Endothelial cell of umbilical vein (primary cell): ENCODE measurements at regions not wholly inside any gene's neighbourhood (a gene's known extent, or its start where the extent isn't known, plus 50 kb on each side); places are given as distances from the start of the nearest gene placed in this dataset.

Source experiments
- BruUV-seq: library from RNA; stranded (reverse); fragments of 400-500 nt; replicated peaks from 2 replicates; lab custom pipeline; 2021; lab: Mats Ljungman, UMichigan
- CTCF ChIA-PET: fragments of 300-600, 350-600 bp; sonication (Branson Sonifier 250); formaldehyde crosslinking; loops from one replicate; lab custom pipeline; 2021; ENCODE audit warnings: antibody characterized with exemption, inconsistent platforms; lab: Charles Lee
- POLR2A ChIA-PET: fragments of 300-600, 350-600 bp; sonication (Branson Sonifier 250); formaldehyde crosslinking; loops from one replicate; lab custom pipeline; 2021; ENCODE audit warnings: antibody characterized with exemption, inconsistent platforms; lab: Charles Lee
- DNase-seq: peaks from one replicate; pipeline ENCODE4 v3.0.0-alpha.2; 2011; ENCODE audit warnings: low read depth, low spot score
- FAIRE-seq: peaks from 2 replicates; lab custom pipeline; 2011; peaks lifted over from hg19 to GRCh38; lab: Jason Lieb, UNC
- H2AFZ ChIP-seq: 2 replicates; pipeline ENCODE4 v1.6.0; 2012; ENCODE audit warnings: low read depth, low read length, control low read depth, inconsistent platforms
- H3K27ac ChIP-seq: 2 replicates; pipeline ENCODE4 v1.5.1; 2011; ENCODE audit warnings: low read depth, mild to moderate bottlenecking, control low read depth, low read length, moderate library complexity; ENCODE audit not compliant: insufficient read depth
- H3K27me3 ChIP-seq, 2 experiments: 2 replicates each; pipeline versions ENCODE4 v1.6.0 to v1.6.1; 2011; ENCODE audit warnings: low read length in 2 of 2, mixed read lengths in 1 of 2; ENCODE audit not compliant: control insufficient read depth in 2 of 2, insufficient read depth in 2 of 2
- H3K36me3 ChIP-seq, 2 experiments: 2 replicates in 1 of 2; 3 replicates in 1 of 2; pipeline ENCODE4 v1.5.1; 2011; ENCODE audit warnings: low read length in 2 of 2, mild to moderate bottlenecking in 1 of 2, moderate library complexity in 1 of 2; ENCODE audit not compliant: control insufficient read depth in 2 of 2, insufficient read depth in 2 of 2; ENCODE audit errors: extremely low read depth in 1 of 2
- H3K4me1 ChIP-seq: 3 replicates; pipeline ENCODE4 v1.5.1; 2011; ENCODE audit warnings: mild to moderate bottlenecking, low read length; ENCODE audit not compliant: control insufficient read depth, insufficient read depth; ENCODE audit errors: extremely low read depth
- H3K4me2 ChIP-seq: 2 replicates; pipeline ENCODE4 v1.6.1; 2011; ENCODE audit warnings: low read length, control low read depth, mixed read lengths; ENCODE audit not compliant: insufficient read depth
- H3K4me3 ChIP-seq, 3 experiments: fragments of 200-600 bp in 1 of 3; sonication (generic), shearing (Covaris generic) in 1 of 3; replicated peaks in 1 of 3; 2 replicates each; pipeline ENCODE4 v1.5.1; 2011 to 2016; ENCODE audit warnings: control low read depth in 3 of 3, low read length in 3 of 3, mild to moderate bottlenecking in 2 of 3, inconsistent platforms in 1 of 3, low read depth in 1 of 3, moderate library complexity in 1 of 3; ENCODE audit not compliant: insufficient read depth in 1 of 3
- H3K79me2 ChIP-seq: 2 replicates; pipeline ENCODE4 v1.6.0; 2012; ENCODE audit warnings: low read length, inconsistent platforms; ENCODE audit not compliant: control insufficient read depth, insufficient read depth
- H3K9ac ChIP-seq: replicated peaks from 2 replicates; pipeline ENCODE3; 2011; ENCODE audit warnings: low read length, control low read depth; ENCODE audit not compliant: insufficient read depth; ENCODE audit errors: extremely low read depth
- H3K9me1 ChIP-seq: replicated peaks from 3 replicates; pipeline ENCODE4 v1.6.0; 2011; ENCODE audit warnings: mild to moderate bottlenecking, low read length; ENCODE audit not compliant: control insufficient read depth, insufficient read depth; ENCODE audit errors: extremely low read depth
- H3K9me3 ChIP-seq: replicated peaks from 2 replicates; pipeline ENCODE4 v1.5.1; 2012; ENCODE audit warnings: low read length, inconsistent platforms; ENCODE audit not compliant: control insufficient read depth, insufficient read depth
- H4K20me1 ChIP-seq: replicated peaks from 2 replicates; pipeline ENCODE3; 2011; ENCODE audit warnings: mild to moderate bottlenecking, low read length; ENCODE audit not compliant: control insufficient read depth, insufficient read depth; ENCODE audit errors: extremely low read depth
- CTCF ChIP-seq, 2 donors: IDR thresholded peaks; 1 replicate in 1 of 2; 2 replicates in 1 of 2; pipeline ENCODE4 v1.5.1; 2011; ENCODE audit warnings: low read length in 2 of 2, mild to moderate bottlenecking in 2 of 2, moderate library complexity in 2 of 2, control low read depth in 1 of 2, inconsistent platforms in 1 of 2, low read depth in 1 of 2; ENCODE audit not compliant: insufficient read depth in 1 of 2; ENCODE audit errors: extremely low read depth in 1 of 2
- EZH2 ChIP-seq: IDR thresholded peaks from 2 replicates; pipeline ENCODE4 v1.6.1; 2012; ENCODE audit warnings: borderline replicate concordance, low read depth, mild to moderate bottlenecking, moderate library complexity, low read length, inconsistent platforms; ENCODE audit not compliant: severe bottlenecking
- FOS ChIP-seq: IDR thresholded peaks from 2 replicates; pipeline ENCODE4 v1.6.1; 2011; ENCODE audit warnings: mild to moderate bottlenecking, low read length, moderate library complexity, borderline replicate concordance; ENCODE audit not compliant: insufficient read depth
- GATA2 ChIP-seq: IDR thresholded peaks from 2 replicates; pipeline ENCODE4 v1.7.0; 2011; ENCODE audit warnings: low read depth, mild to moderate bottlenecking, moderate library complexity, mixed read lengths, low read length; ENCODE audit not compliant: insufficient read length, insufficient read depth
- JUN ChIP-seq: IDR thresholded peaks from 2 replicates; pipeline ENCODE4 v1.6.1; 2011; ENCODE audit warnings: borderline replicate concordance, low read depth; ENCODE audit not compliant: insufficient read length, insufficient read depth
- MAX ChIP-seq: IDR thresholded peaks from 2 replicates; pipeline ENCODE4 v1.6.1; 2011; ENCODE audit not compliant: insufficient read depth, insufficient read length
- MYC ChIP-seq: IDR thresholded peaks from one replicate; pipeline ENCODE4 v1.6.1; 2011; ENCODE audit warnings: mild to moderate bottlenecking, low read depth, low read length
- POLR2A ChIP-seq: IDR thresholded peaks from 2 replicates; pipeline ENCODE4 v1.6.1; 2012; ENCODE audit warnings: low read depth, mild to moderate bottlenecking, control low read depth, low read length
- POLR2AphosphoS5 ChIP-seq: IDR thresholded peaks from 2 replicates; pipeline ENCODE4 v1.6.1; 2012; ENCODE audit warnings: low read depth, mild to moderate bottlenecking, control low read depth, low read length, moderate library complexity; ENCODE audit not compliant: insufficient read depth
- dilution Hi-C: fragments of 300-500 bp; cut with MboI; formaldehyde crosslinking; loops from one replicate; pipeline ENCODE4 v1.15.0; 2019; ENCODE audit warnings: low sequenced_read_pairs; ENCODE audit not compliant: extremely low pct_ligation_motif_present
- intact Hi-C: fragments of 100-400 bp; cut with micrococcal nuclease; formaldehyde crosslinking; loops from one replicate; pipeline ENCODE4 v1.10.0; 2022

GRCh38 chr9:115978091-115978490, 175.5 kb upstream of the PAPPA start:
- Histone ChIP-seq H4K20me1 (no peaks in the 10 kb centered on the region), H3K4me3 (no peak overlapping the region), H3K4me2 (no peak overlapping the region), H3K9ac (no peak overlapping the region), H3K79me2 (no peaks in the 10 kb centered on the region), H3K36me3 (no peaks in the 10 kb centered on the region), H3K9me1 (no peaks in the 10 kb centered on the region), H2AFZ (no peak overlapping the region), H3K27me3 (no peaks in the 10 kb centered on the region), H3K27ac (no peak overlapping the region), H3K9me3 (no peaks in the 10 kb centered on the region), H3K4me1 (no peaks in the 10 kb centered on the region)
- DNase-seq (no peak), FAIRE-seq (no peak)
- TF ChIP-seq MAX, result no peak
- TF ChIP-seq CTCF (IDR thresholded peaks at IDR 0.05; ENCODE audit: extremely low read depth in 1 of 2, insufficient read depth in 1 of 2, low read depth in 1 of 2, low read length in 2 of 2), result no peak
- TF ChIP-seq POLR2AphosphoS5, result no peak
- no peak for TF ChIP-seq EZH2
- no peak for TF ChIP-seq GATA2
- no peak for TF ChIP-seq FOS
- TF ChIP-seq MYC, result no peak
- TF ChIP-seq JUN, result no peak
- no peak for TF ChIP-seq POLR2A
- ChIA-PET CTCF (no interaction called here), POLR2A (no interaction called here)
- intact Hi-C loops, result no loop called here
- dilution Hi-C loops, result no loop called here
- BruUV-seq, result no TSS peak
